Liver (tissue), 8 donors: ENCODE measurements at regions not wholly inside any gene's neighbourhood (a gene's known extent, or its start where the extent isn't known, plus 50 kb on each side); places are given as distances from the start of the nearest gene placed in this dataset.

Source experiments
- DNase-seq: peaks from one replicate; pipeline ENCODE4 v3.0.0-alpha.2; 2017; ENCODE audit warnings: low spot score
- H3K27ac ChIP-seq, 2 donors: one replicate each; pipeline ENCODE4 v1.7.0; 2013; ENCODE audit warnings: inconsistent platforms in 2 of 2, low read length in 2 of 2, control low read depth in 1 of 2, low read depth in 1 of 2, mild to moderate bottlenecking in 1 of 2
- H3K27me3 ChIP-seq, 4 donors: one replicate each; pipeline versions ENCODE4 v1.6.1 to v1.7.0; 2013; ENCODE audit warnings: low read length in 3 of 4, inconsistent platforms in 1 of 4, mild to moderate bottlenecking in 1 of 4, moderate library complexity in 1 of 4; ENCODE audit not compliant: control insufficient read depth in 4 of 4, insufficient read depth in 4 of 4
- H3K36me3 ChIP-seq, 4 donors: one replicate each; pipeline versions ENCODE4 v1.6.1 to v1.7.0; 2013; ENCODE audit warnings: low read length in 3 of 4, mild to moderate bottlenecking in 3 of 4, low read depth in 1 of 4, moderate library complexity in 1 of 4; ENCODE audit not compliant: control insufficient read depth in 4 of 4, insufficient read depth in 3 of 4
- H3K4me1 ChIP-seq, 4 donors: one replicate each; pipeline versions ENCODE4 v1.6.1 to v1.7.0; 2013; ENCODE audit warnings: low read length in 3 of 4, mild to moderate bottlenecking in 3 of 4, moderate library complexity in 1 of 4; ENCODE audit not compliant: control insufficient read depth in 4 of 4, insufficient read depth in 4 of 4
- H3K4me3 ChIP-seq, 3 donors: one replicate each; pipeline versions ENCODE4 v1.6.1 to v1.7.0; 2013; ENCODE audit warnings: low read length in 3 of 3, control low read depth in 1 of 3, low read depth in 1 of 3, mild to moderate bottlenecking in 1 of 3
- H3K9ac ChIP-seq, 2 donors: one replicate each; pipeline ENCODE4 v1.7.0; 2013; ENCODE audit warnings: low read length in 2 of 2, mild to moderate bottlenecking in 2 of 2, moderate library complexity in 2 of 2, control low read depth in 1 of 2, low read depth in 1 of 2
- H3K9me3 ChIP-seq, 4 donors: one replicate each; pipeline versions ENCODE4 v1.6.1 to v1.7.0; 2013; ENCODE audit warnings: low read length in 3 of 4; ENCODE audit not compliant: control insufficient read depth in 4 of 4
- ATF3 ChIP-seq: IDR thresholded peaks from 2 replicates; pipeline ENCODE4 v1.6.1; 2016; ENCODE audit warnings: antibody characterized with exemption
- CTCF ChIP-seq: fragments of 150-350 bp; IDR thresholded peaks from 2 replicates; pipeline ENCODE4 v1.5.1; 2017; ENCODE audit warnings: improper control_type of control experiment, low read depth, low read length; ENCODE audit not compliant: missing input control
- EGR1 ChIP-seq, 2 donors: IDR thresholded peaks; 2 replicates each; pipeline ENCODE4 v1.6.1; 2016 to 2018; ENCODE audit warnings: antibody characterized with exemption in 2 of 2, low read depth in 2 of 2
- FOXA1 ChIP-seq: IDR thresholded peaks from 2 replicates; pipeline ENCODE4 v1.6.1; 2016; ENCODE audit warnings: antibody characterized with exemption
- FOXA2 ChIP-seq: IDR thresholded peaks from 2 replicates; pipeline ENCODE4 v1.6.1; 2016; ENCODE audit warnings: antibody characterized with exemption
- GABPA ChIP-seq, 2 donors: IDR thresholded peaks in 1 of 2; conservative IDR thresholded peaks in 1 of 2; 2 replicates each; pipeline ENCODE4 v1.6.1; 2016; ENCODE audit warnings: antibody characterized with exemption in 2 of 2, mild to moderate bottlenecking in 1 of 2, moderate library complexity in 1 of 2
- HNF4A ChIP-seq, 2 donors: conservative IDR thresholded peaks; 2 replicates each; pipeline ENCODE4 v1.6.1; 2016; ENCODE audit warnings: antibody characterized with exemption in 2 of 2, mild to moderate bottlenecking in 2 of 2
- HNF4G ChIP-seq: IDR thresholded peaks from 2 replicates; pipeline ENCODE4 v1.6.1; 2016; ENCODE audit warnings: antibody characterized with exemption
- MAX ChIP-seq: IDR thresholded peaks from 2 replicates; pipeline ENCODE4 v1.6.1; 2016; ENCODE audit warnings: antibody characterized with exemption
- NR2F2 ChIP-seq: IDR thresholded peaks from 2 replicates; pipeline ENCODE4 v1.6.1; 2016; ENCODE audit warnings: antibody characterized with exemption
- RAD21 ChIP-seq, 2 donors: IDR thresholded peaks; 2 replicates each; pipeline ENCODE4 v1.6.1; 2016; ENCODE audit warnings: antibody characterized with exemption in 2 of 2, mild to moderate bottlenecking in 2 of 2
- REST ChIP-seq: IDR thresholded peaks from 2 replicates; pipeline ENCODE4 v1.6.1; 2016; ENCODE audit warnings: antibody characterized with exemption, mild to moderate bottlenecking
- RXRA ChIP-seq, 2 donors: IDR thresholded peaks; 2 replicates each; pipeline ENCODE4 v1.6.1; 2017 to 2018; ENCODE audit warnings: antibody characterized with exemption in 2 of 2, mild to moderate bottlenecking in 1 of 2
- SP1 ChIP-seq: IDR thresholded peaks from 2 replicates; pipeline ENCODE4 v1.6.1; 2018; ENCODE audit warnings: antibody characterized with exemption, mild to moderate bottlenecking
- TAF1 ChIP-seq: conservative IDR thresholded peaks from 2 replicates; pipeline ENCODE4 v1.6.1; 2016; ENCODE audit warnings: antibody characterized with exemption, mild to moderate bottlenecking
- YY1 ChIP-seq: IDR thresholded peaks from 2 replicates; pipeline ENCODE4 v1.6.1; 2016; ENCODE audit warnings: antibody characterized with exemption, mild to moderate bottlenecking
- ZBTB33 ChIP-seq: IDR thresholded peaks from 2 replicates; pipeline ENCODE4 v1.6.1; 2016; ENCODE audit warnings: antibody characterized with exemption
- WGBS: extraction: QIAGEN DNeasy Blood & Tissue Kit; methylation state at CpG from one replicate; pipeline ENCODE4 v1.1.7; 2013; 5-methylcytosine and 5-hydroxymethylcytosine counted together
- donor health status: healthy.
- donor health status: healthy.
- donor health status: healthy.
- donor health status: healthy.
- donor health status: healthy.

- Histone ChIP-seq H3K9ac (no peak overlapping the region), H3K4me3 (no peak overlapping the region), H3K36me3 (no peaks in the 10 kb centered on the region), H3K4me1 (no peaks in the 10 kb centered on the region), H3K9me3 (no peaks in the 10 kb centered on the region), H3K27me3 (no peaks in the 10 kb centered on the region), H3K27ac (no peak overlapping the region)
- 70% methylated on average over 3 of the region's 3 CpGs for WGBS
- DNase-seq, result no peak
- TF ChIP-seq ZBTB33, result no peak
- no peak for TF ChIP-seq RAD21 (IDR thresholded peaks at IDR 0.05)
- no peak for TF ChIP-seq EGR1 (IDR thresholded peaks at IDR 0.05; ENCODE audit: low read depth in 2 of 2)
- no peak for TF ChIP-seq NR2F2
- TF ChIP-seq RXRA (IDR thresholded peaks at IDR 0.05), result no peak
- TF ChIP-seq MAX, result no peak
Measured at GRCh38 chr16:64717871-64718270, 404.0 kb downstream of the CDH11 start.

- Histone ChIP-seq H3K36me3 (no peaks in the 10 kb centered on the region), H3K9me3 (no peaks in the 10 kb centered on the region), H3K4me3 (no peak overlapping the region), H3K4me1 (no peaks in the 10 kb centered on the region), H3K27me3 (no peaks in the 10 kb centered on the region), H3K9ac (no peak overlapping the region), H3K27ac (no peak overlapping the region)
- 62% methylated on average over 2 of the region's 2 CpGs for WGBS
- TF ChIP-seq ZBTB33 (no peak), TAF1 (no peak), YY1 (no peak), HNF4G (no peak), FOXA2 (no peak), ATF3 (no peak), NR2F2 (no peak), EGR1 (IDR thresholded peaks at IDR 0.05; ENCODE audit: low read depth in 2 of 2) (no peak), RAD21 (IDR thresholded peaks at IDR 0.05) (no peak), REST (no peak), FOXA1 (no peak), HNF4A (conservative IDR thresholded peaks at IDR 0.05) (no peak), SP1 (no peak), GABPA (IDR thresholded peaks at IDR 0.05 in 1 of 2, conservative IDR thresholded peaks at IDR 0.05 in 1 of 2) (no peak), MAX (no peak), RXRA (IDR thresholded peaks at IDR 0.05) (no peak), CTCF (no peak)
- DNase-seq, result no peak
Measured at GRCh38 chr16:64715624-64716023, 406.2 kb downstream of the CDH11 start.
